GM21619 (cell line): ENCODE measurements at regions not wholly inside any gene's neighbourhood (a gene's known extent, or its start where the extent isn't known, plus 50 kb on each side); places are given as distances from the start of the nearest gene placed in this dataset.
"Not testable (repeated sequence)": the region's sequence is repeated elsewhere in the genome, so short reads cannot be mapped to it uniquely, and the experiment has no call there.

Source experiments
- ATAC-seq: cut with Tn5 transposase; IDR thresholded peaks from one replicate; pipeline ENCODE4 v1.9.1; 2021; ENCODE audit not compliant: unreplicated experiment

DNA sequence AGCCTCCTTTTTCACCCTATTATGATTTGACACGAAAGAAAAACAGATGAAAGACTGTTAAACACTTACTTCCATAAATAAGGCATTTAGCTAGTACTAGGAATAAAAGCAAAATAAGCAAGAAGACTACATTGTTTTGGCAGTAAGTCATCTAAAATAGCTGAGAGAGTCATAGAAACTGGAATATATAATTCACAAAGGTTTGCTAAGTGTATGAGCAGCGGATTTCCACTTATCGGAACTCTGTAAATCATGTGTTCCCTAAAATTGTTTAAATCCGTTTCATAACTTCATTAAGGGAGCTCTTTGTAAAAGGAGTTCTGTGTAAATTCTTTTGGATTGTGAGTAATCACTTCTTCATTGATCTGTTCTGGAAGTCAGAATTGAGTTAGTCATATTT is 202.5 kb upstream of the CBLB start:
- ATAC-seq, result no peak

DNA sequence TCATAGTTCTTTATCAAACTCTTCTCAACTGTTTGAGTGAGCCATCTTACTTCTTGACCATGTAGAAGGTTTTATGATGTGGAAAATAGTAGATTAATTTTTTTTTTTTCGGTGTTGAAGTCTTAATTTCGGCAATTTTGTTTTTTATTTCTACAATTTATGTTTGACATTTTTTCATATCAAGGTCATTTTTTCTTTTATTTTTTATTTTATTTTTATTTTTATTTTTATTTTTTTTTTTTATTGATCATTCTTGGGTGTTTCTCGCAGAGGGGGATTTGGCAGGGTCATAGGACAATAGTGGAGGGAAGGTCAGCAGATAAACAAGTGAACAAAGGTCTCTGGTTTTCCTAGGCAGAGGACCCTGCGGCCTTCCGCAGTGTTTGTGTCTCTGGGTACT is 203.8 kb upstream of the CBLB start:
- not testable (repeated sequence) for ATAC-seq

DNA sequence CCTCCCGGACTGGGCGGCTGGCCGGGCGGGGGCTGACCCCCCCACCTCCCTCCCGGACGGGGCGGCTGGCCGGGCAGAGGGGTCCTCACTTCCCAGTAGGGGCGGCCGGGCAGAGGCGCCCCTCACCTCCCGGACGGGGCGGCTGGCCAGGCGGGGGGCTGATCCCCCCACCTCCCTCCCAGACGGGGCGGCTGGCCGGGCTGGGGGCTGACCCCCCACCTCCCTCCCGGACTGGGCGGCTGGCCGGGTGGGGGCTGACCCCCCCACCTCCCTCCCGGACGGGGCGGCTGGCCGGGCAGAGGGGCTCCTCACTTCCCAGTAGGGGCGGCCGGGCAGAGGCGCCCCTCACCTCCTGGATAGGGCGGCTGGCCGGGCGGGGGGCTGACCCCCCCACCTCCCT is 205.0 kb upstream of the CBLB start:
- ATAC-seq, result not testable (repeated sequence)

GRCh38 chr3:106075731-106076130 is 206.9 kb upstream of the CBLB start:
- not testable (repeated sequence) for ATAC-seq

DNA sequence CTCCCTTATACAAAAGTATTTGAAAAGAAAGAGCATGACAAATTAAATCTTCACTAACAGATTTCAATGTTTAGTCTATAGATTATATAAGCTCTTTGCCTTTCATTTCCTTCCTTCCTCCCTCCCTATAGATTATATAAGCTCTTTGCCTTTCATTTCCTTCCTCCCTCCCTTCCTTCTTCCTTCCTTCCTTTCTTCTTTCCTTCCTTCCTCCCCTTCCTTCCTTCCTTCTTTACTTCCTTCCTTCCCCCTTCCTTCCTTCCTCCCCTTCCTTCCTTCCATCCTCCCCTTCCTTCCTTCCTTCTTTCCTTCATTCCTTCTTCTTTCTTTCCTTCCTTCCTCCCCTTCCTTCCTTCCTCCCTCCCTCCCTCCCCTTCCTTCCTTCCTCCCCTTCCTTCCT is 209.8 kb upstream of the CBLB start:
- ATAC-seq, result no peak

- no peak for ATAC-seq
Observed at GRCh38 chr3:106082616-106083015, 213.8 kb upstream of the CBLB start.

- ATAC-seq, result no peak
Observed at GRCh38 chr3:106083207-106083606, 214.4 kb upstream of the CBLB start.

GRCh38 chr3:106083854-106084253 is 215.0 kb upstream of the CBLB start:
- ATAC-seq, result no peak

DNA sequence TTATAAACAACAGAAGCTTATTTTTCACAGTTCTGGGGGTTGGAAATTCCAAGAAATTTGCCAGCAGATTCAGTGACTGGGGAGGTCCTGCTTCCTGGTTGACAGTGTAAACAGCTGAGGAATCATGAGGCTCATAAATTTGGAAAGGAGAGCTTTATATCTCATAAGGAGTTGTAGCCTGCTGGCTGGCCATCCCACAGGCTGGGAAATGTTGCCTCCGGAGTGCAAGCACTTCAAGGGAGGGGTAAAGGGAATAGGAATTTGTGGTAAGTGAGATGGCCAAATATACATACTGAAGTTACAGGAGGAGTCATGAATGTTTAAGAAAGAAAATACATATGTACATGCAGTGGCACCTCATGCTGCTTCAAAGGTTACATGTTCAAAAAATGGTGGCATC is 217.2 kb upstream of the CBLB start:
- no peak for ATAC-seq

GRCh38 chr3:106086636-106087035 is 217.8 kb upstream of the CBLB start:
- ATAC-seq, result no peak

DNA sequence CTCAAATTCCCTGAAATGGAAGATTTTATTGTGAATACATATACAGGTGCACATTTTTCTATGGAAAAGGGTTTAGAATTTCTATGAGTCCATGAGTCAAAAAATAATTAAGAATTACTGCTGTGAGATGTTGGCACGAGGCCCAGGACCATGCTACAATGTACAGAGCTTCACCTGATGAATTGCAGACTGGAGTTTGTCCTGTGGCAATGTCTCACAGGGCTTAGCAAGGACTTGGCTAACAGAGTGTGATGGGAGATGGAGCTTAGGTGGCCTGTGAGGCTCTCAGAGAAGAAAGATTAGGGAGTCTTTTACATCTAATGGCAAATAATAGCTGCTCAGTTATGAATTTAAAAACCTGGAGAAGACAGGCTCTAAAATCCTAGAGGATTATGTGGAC is 219.5 kb upstream of the CBLB start:
- no peak for ATAC-seq

GRCh38 chr3:106088899-106089298 is 220.1 kb upstream of the CBLB start:
- no peak for ATAC-seq

GRCh38 chr3:106089806-106090205 is 221.0 kb upstream of the CBLB start:
- no peak for ATAC-seq

DNA sequence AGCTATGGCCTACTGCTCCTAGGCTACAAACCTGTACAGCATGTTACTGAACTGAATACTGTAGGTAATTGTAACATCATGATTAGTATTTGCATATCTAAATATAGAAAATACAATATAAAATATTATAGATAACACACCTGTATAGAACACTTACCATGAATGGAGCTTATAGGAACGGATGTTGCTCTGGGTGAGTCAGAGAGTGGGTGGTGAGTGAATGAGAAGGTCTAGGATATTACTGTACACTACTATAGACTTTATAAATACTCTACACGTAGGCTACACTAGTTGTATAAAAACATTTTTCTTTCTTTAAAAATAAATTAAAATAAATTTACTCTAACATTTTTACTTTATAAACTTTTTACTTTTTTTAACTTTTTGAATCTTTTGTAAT is 224.0 kb upstream of the CBLB start:
- ATAC-seq, result no peak

- no peak for ATAC-seq
Observed at GRCh38 chr3:106093616-106094015, 224.8 kb upstream of the CBLB start.

DNA sequence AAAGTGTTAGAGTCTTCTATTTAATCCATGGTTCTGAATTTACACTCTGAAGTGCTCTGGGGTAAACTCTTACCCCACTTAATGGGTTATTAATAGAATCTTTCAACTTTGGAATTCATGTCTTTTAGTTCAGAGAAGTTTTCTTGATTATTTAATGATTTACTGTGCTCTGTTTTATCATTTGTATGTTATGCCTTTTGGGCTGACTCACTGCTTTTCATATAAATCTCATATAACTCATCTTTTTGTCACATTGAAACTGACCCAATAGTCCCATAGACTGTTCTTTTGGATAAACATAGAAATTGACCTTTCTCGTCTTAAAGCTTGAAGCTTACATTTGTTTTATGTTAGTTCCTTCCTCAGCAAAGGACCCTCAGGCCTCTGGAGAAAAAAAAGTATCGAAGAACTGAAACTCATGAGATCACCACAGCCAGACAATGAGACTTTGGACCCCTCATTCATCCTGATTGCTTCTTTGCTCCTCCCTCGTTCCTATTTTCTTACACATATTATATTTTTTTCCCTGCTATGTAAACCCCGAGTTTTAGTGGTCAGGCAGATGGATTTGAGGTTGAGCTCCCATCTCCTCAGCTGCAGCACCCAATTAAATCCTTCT is 229.1 kb upstream of the CBLB start:
- no peak for ATAC-seq

GRCh38 chr3:106103383-106103782 is 234.6 kb upstream of the CBLB start:
- no peak for ATAC-seq

DNA sequence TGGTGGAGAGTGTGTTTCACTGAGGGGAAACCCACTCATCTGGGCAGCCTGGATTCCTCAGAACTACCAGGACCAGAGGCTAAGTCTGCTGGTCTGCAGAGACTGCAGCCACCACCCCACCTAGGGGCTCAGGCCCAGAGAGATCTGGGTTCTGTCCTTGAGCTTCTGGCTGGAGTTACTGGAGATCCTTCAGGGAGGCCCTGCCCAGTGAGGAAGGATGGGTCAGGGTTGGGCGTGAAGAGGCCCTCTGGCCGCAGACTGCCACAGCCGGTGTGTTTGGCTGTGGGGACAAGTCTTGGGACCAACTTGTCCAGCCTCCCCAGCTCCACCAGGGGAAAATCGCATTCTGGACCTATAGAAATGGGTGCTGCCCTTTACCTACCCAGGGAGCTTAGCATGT is 235.3 kb upstream of the CBLB start:
- no peak for ATAC-seq

- no peak for ATAC-seq
Observed at GRCh38 chr3:106108925-106109324, 240.1 kb upstream of the CBLB start.

DNA sequence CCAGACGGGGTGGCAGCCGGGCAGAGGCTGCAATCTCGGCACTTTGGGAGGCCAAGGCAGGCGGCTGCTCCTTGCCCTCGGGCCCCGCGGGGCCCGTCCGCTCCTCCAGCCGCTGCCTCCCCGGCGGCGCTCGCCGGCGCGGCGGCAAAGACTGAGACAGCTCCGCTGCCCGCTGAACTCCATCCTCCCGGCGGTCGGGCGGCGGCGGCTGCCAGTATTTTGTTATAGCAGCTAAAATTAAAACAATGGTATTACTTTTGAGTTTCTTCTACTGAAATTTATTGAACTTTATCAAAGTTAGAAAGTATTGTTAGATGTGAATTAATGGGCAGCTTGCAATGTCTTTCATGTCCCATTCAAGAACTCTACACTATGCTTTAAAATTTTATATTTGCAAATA is 243.7 kb upstream of the CBLB start:
- ATAC-seq, result not testable (repeated sequence)

DNA sequence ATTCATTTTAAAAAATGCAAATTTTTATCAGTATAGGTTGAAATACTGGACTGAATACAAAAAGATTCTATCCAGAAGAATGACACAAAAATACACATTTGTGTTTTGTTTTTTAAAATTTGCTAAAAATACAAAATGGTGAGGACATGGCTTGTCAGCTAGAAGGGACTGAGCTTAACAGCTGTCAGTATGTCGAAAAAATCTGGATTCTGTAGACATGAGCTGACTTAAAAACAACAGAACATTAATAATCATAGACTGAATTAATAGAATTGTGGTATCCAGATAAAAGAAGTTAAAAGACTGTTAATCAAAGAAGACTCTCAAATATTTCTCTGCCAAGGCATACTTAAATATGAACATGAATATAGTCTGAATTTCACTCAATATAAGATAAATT is 244.9 kb upstream of the CBLB start:
- no peak for ATAC-seq

- no peak for ATAC-seq
Observed at GRCh38 chr3:106114220-106114619, 245.4 kb upstream of the CBLB start.

DNA sequence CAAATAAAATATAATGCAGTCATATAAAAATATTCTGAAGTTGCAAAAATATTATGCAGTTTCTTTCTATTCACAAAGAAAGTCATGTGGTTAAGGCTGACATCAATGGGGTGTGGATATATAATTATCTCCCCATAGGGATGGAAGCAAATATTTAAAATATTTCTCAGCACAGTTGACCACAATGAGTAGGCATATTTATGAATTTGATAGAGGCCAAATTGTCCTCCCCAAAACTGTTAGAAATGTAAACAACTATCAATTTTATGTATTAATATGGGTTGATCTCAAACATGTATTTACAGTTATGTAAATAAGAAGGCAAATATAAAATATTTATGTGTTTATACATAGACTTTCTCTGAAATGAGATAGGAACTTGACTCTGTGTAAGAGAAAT is 246.0 kb upstream of the CBLB start:
- no peak for ATAC-seq

GRCh38 chr3:106115557-106115956 is 246.7 kb upstream of the CBLB start:
- ATAC-seq, result no peak
